22Rv1 (cell line): ENCODE measurements at regions not wholly inside any gene's neighbourhood (a gene's known extent, or its start where the extent isn't known, plus 50 kb on each side); places are given as distances from the start of the nearest gene placed in this dataset.

Source experiments
- ZFX ChIP-seq: fragments of 450-650 bp; IDR thresholded peaks from 2 replicates; pipeline ENCODE4 v1.6.1; 2017; ENCODE audit warnings: antibody characterized with exemption, borderline replicate concordance
- TF ChIP-seq, protein P1 (sequence below): fragments of 450-650 bp; IDR thresholded peaks from 2 replicates; pipeline ENCODE4 v1.5.1; 2017; ENCODE audit warnings: mild to moderate bottlenecking

DNA sequence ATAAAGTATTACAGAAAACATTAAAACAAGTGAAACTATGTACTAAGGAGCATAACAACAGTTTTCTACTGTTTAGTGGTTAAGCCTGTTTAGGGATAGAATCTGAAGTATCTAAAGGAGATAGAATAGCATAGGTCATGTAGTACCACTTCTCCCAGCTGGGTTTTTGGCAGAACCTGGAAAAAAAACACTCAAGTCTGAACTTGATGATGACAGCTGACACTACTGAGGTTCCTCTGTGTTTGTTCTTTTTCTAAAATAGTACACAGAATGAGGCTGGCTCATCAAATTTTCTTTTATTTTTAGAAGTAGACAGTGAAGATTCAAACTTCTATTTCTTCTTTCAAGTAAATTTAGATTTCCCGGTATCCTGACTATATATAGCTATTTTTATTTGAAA is 203.8 kb upstream of the ACO1 start:
- TF ChIP-seq ZFX, result no peak
- TF ChIP-seq, protein P1, sequence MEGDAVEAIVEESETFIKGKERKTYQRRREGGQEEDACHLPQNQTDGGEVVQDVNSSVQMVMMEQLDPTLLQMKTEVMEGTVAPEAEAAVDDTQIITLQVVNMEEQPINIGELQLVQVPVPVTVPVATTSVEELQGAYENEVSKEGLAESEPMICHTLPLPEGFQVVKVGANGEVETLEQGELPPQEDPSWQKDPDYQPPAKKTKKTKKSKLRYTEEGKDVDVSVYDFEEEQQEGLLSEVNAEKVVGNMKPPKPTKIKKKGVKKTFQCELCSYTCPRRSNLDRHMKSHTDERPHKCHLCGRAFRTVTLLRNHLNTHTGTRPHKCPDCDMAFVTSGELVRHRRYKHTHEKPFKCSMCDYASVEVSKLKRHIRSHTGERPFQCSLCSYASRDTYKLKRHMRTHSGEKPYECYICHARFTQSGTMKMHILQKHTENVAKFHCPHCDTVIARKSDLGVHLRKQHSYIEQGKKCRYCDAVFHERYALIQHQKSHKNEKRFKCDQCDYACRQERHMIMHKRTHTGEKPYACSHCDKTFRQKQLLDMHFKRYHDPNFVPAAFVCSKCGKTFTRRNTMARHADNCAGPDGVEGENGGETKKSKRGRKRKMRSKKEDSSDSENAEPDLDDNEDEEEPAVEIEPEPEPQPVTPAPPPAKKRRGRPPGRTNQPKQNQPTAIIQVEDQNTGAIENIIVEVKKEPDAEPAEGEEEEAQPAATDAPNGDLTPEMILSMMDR, result no peak
